ENCODE measurements at regions not wholly inside any gene's neighbourhood (a gene's known extent, or its start where the extent isn't known, plus 50 kb on each side); places are given as distances from the start of the nearest gene placed in this dataset.

DNA sequence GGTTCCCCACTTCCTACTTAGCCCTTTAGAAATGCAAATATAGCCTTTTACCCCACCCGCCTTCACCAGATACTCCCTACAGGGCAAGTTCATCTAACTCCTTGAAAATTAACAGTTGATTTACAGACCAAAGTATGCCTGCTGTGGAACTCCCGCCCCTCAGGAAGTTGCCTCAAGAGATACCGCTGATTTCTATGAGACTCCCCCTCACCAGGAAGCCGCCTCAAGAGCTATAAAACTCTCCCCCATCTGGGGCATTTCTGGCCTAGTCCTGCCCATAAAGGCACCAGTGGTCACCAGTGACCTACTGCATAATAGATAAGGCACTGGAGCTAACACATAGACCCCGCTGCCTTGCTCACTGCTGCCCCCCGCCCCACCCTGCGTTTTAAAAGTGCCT is 201.7 kb upstream of the UBL3 start:
- no peak for TF ChIP-seq TAF1 (IDR thresholded peaks at IDR 0.05; ENCODE audit: low read depth)
- no peak for TF ChIP-seq EP300 (IDR thresholded peaks at IDR 0.05; ENCODE audit: borderline replicate concordance)
- TF ChIP-seq FOXM1 (IDR thresholded peaks at IDR 0.05; ENCODE audit: borderline replicate concordance, low read depth) = no peak
- no peak for TF ChIP-seq CREB1 (IDR thresholded peaks at IDR 0.05; ENCODE audit: low read depth)
- TF ChIP-seq TEAD4 (IDR thresholded peaks at IDR 0.05) = no peak
- TF ChIP-seq, protein P1, sequence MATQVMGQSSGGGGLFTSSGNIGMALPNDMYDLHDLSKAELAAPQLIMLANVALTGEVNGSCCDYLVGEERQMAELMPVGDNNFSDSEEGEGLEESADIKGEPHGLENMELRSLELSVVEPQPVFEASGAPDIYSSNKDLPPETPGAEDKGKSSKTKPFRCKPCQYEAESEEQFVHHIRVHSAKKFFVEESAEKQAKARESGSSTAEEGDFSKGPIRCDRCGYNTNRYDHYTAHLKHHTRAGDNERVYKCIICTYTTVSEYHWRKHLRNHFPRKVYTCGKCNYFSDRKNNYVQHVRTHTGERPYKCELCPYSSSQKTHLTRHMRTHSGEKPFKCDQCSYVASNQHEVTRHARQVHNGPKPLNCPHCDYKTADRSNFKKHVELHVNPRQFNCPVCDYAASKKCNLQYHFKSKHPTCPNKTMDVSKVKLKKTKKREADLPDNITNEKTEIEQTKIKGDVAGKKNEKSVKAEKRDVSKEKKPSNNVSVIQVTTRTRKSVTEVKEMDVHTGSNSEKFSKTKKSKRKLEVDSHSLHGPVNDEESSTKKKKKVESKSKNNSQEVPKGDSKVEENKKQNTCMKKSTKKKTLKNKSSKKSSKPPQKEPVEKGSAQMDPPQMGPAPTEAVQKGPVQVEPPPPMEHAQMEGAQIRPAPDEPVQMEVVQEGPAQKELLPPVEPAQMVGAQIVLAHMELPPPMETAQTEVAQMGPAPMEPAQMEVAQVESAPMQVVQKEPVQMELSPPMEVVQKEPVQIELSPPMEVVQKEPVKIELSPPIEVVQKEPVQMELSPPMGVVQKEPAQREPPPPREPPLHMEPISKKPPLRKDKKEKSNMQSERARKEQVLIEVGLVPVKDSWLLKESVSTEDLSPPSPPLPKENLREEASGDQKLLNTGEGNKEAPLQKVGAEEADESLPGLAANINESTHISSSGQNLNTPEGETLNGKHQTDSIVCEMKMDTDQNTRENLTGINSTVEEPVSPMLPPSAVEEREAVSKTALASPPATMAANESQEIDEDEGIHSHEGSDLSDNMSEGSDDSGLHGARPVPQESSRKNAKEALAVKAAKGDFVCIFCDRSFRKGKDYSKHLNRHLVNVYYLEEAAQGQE (IDR thresholded peaks at IDR 0.05; ENCODE audit: low read depth) = no peak

All from Ishikawa (cell line).